A549 (cell line): ENCODE measurements at regions not wholly inside any gene's neighbourhood (a gene's known extent, or its start where the extent isn't known, plus 50 kb on each side); places are given as distances from the start of the nearest gene placed in this dataset.

ENCODE experiments used
- ATAC-seq, 2 experiments: fragments of 200-7000 bp in 1 of 2; fragments of >200 bp in 1 of 2; cut with Nextera tagmentation in 1 of 2; cut with Tn5 transposase in 1 of 2; 3 replicates each; pipeline versions ENCODE4 v1.8.0 to v1.9.1; 2018 to 2020; ENCODE audit warnings: mild to moderate bottlenecking in 1 of 2, moderate library complexity in 1 of 2
- CTCF ChIA-PET: fragments of 300-600 bp; sonication (Branson Sonifier 250); formaldehyde crosslinking; extraction: SDS; loops from one replicate; lab custom pipeline; 2021; ENCODE audit warnings: antibody characterized with exemption, inconsistent platforms; lab: Yijun Ruan, JAX
- POLR2A ChIA-PET: fragments of 350-600 bp; formaldehyde crosslinking; extraction: SDS; loops from one replicate; lab custom pipeline; 2021; ENCODE audit warnings: antibody characterized with exemption, inconsistent platforms; lab: Yijun Ruan, JAX
- DNase-seq, 2 experiments: peaks; one replicate each; pipeline versions ENCODE4 v3.0.0 to v3.0.0-alpha.2; 2011 to 2016; ENCODE audit warnings: low read depth in 1 of 2, low spot score in 1 of 2
- FAIRE-seq: peaks from 2 replicates; lab custom pipeline; 2011; peaks lifted over from hg19 to GRCh38; lab: Jason Lieb, UNC
- H3K27ac ChIP-seq, 2 experiments: fragments of >200 bp; sonication (Bioruptor Twin); formaldehyde crosslinking; 3 replicates each; pipeline ENCODE4 v1.5.1; 2016 to 2017
- H3K4me1 ChIP-seq: fragments of >200 bp; sonication (Bioruptor Twin); formaldehyde crosslinking; 3 replicates; pipeline ENCODE4 v1.6.1; 2016
- H3K4me2 ChIP-seq: fragments of >200 bp; sonication (Bioruptor Twin); formaldehyde crosslinking; 3 replicates; pipeline ENCODE4 v1.6.1; 2016
- H3K4me3 ChIP-seq: fragments of >200 bp; sonication (Bioruptor Twin); formaldehyde crosslinking; 3 replicates; pipeline ENCODE4 v1.5.1; 2016
- H3K9me3 ChIP-seq: fragments of >200 bp; sonication (Bioruptor Twin); formaldehyde crosslinking; 3 replicates; pipeline ENCODE4 v1.6.1; 2016
- BHLHE40 ChIP-seq: IDR thresholded peaks from 2 replicates; pipeline ENCODE4 v1.6.1; 2012; ENCODE audit warnings: low read depth, low read length, inconsistent platforms
- CBX2 ChIP-seq: fragments of 200-600 bp; sonication (generic); IDR thresholded peaks from 2 replicates; pipeline ENCODE4 v1.6.1; 2016; ENCODE audit warnings: low read depth, mild to moderate bottlenecking, borderline replicate concordance
- CBX8 ChIP-seq: fragments of 200-600 bp; sonication (generic); IDR thresholded peaks from 2 replicates; pipeline ENCODE4 v1.6.1; 2016
- CEBPB ChIP-seq, 2 experiments: fragments of >200 bp in 1 of 2; sonication (Bioruptor Twin) in 1 of 2; formaldehyde crosslinking in 1 of 2; IDR thresholded peaks; 2 replicates each; pipeline ENCODE4 v1.6.1; 2012 to 2016
- EHMT2 ChIP-seq: fragments of 200-600 bp; sonication (generic); IDR thresholded peaks from 2 replicates; pipeline ENCODE4 v1.6.1; 2016; ENCODE audit warnings: antibody characterized with exemption, low read depth, mild to moderate bottlenecking, moderate library complexity
- ELK1 ChIP-seq: fragments of 150-350 bp; IDR thresholded peaks from 2 replicates; pipeline ENCODE4 v1.6.1; 2014; ENCODE audit warnings: low read depth, mild to moderate bottlenecking, low read length
- HDAC2 ChIP-seq: fragments of 200-600 bp; sonication (generic); IDR thresholded peaks from 2 replicates; pipeline ENCODE4 v1.6.1; 2016
- HEYL ChIP-seq: fragments of 250-450 bp; sonication (Bioruptor Pico); IDR thresholded peaks from 2 replicates; pipeline ENCODE4 v1.8.0; 2021; ENCODE audit warnings: mild to moderate bottlenecking, moderate library complexity
- HOXA7 ChIP-seq: fragments of 250-450 bp; sonication (Bioruptor Pico); IDR thresholded peaks from 2 replicates; pipeline ENCODE4 v1.5.0; 2020; ENCODE audit warnings: mild to moderate bottlenecking, moderate library complexity
- JUN ChIP-seq, 2 experiments: fragments of >200 bp; sonication (Bioruptor Twin); formaldehyde crosslinking; IDR thresholded peaks; 2 replicates in 1 of 2; 3 replicates in 1 of 2; pipeline ENCODE4 v1.6.1; 2016 to 2017
- MYC ChIP-seq: IDR thresholded peaks from 2 replicates; pipeline ENCODE4 v1.6.1; 2012; ENCODE audit warnings: mild to moderate bottlenecking, inconsistent platforms, low read length, improper control_type of control experiment, borderline replicate concordance
- NFE2L2 ChIP-seq: fragments of 150-350 bp; conservative IDR thresholded peaks from 2 replicates; pipeline ENCODE4 v1.6.1; 2014; ENCODE audit warnings: low read length
- POLR2A ChIP-seq: IDR thresholded peaks from 2 replicates; pipeline ENCODE4 v1.6.1; 2012; ENCODE audit warnings: mild to moderate bottlenecking, low read length
- POLR2AphosphoS2 ChIP-seq: conservative IDR thresholded peaks from 2 replicates; pipeline ENCODE4 v1.6.1; 2012; ENCODE audit warnings: low read length, improper control_type of control experiment, inconsistent platforms
- RCOR1 ChIP-seq: fragments of 150-350 bp; IDR thresholded peaks from 2 replicates; pipeline ENCODE4 v1.6.1; 2014; ENCODE audit warnings: antibody characterized with exemption, low read length, low read depth
- REST ChIP-seq: fragments of 200-600 bp; sonication (generic); IDR thresholded peaks from 2 replicates; pipeline ENCODE4 v1.6.1; 2016; ENCODE audit warnings: antibody characterized with exemption, mild to moderate bottlenecking, moderate library complexity
- RFX5 ChIP-seq: fragments of 450-650 bp; IDR thresholded peaks from 2 replicates; pipeline ENCODE4 v1.7.1; 2014; ENCODE audit warnings: antibody characterized with exemption, mild to moderate bottlenecking, moderate library complexity
- RNF2 ChIP-seq: fragments of 200-600 bp; sonication (generic); IDR thresholded peaks from 2 replicates; pipeline ENCODE4 v1.6.1; 2016; ENCODE audit warnings: low read depth, mild to moderate bottlenecking, antibody characterized with exemption, moderate library complexity, borderline replicate concordance
- SREBF2 ChIP-seq: fragments of 450-650 bp; IDR thresholded peaks from 2 replicates; pipeline ENCODE4 v1.6.1; 2014; ENCODE audit warnings: mild to moderate bottlenecking, moderate library complexity
- TFCP2L1 ChIP-seq: fragments of 250-450 bp; sonication (Bioruptor Pico); IDR thresholded peaks from 2 replicates; pipeline ENCODE4 v1.5.0; 2021; ENCODE audit warnings: mild to moderate bottlenecking
- USF2 ChIP-seq: fragments of 450-650 bp; IDR thresholded peaks from 2 replicates; pipeline ENCODE4 v1.6.1; 2014; ENCODE audit warnings: antibody characterized with exemption
- ZFP36 ChIP-seq: fragments of 450-650 bp; IDR thresholded peaks from 2 replicates; pipeline ENCODE4 v1.6.1; 2014; ENCODE audit warnings: borderline replicate concordance; ENCODE audit not compliant: partially characterized antibody
- ZNF302 ChIP-seq: fragments of 250-450 bp; sonication (Bioruptor Pico); IDR thresholded peaks from 2 replicates; pipeline ENCODE4 v1.9.0; 2021; ENCODE audit warnings: inconsistent platforms, mild to moderate bottlenecking, moderate library complexity
- ZSCAN20 ChIP-seq: fragments of 250-450 bp; sonication (Bioruptor Pico); IDR thresholded peaks from 2 replicates; pipeline ENCODE4 v1.8.0; 2022; ENCODE audit warnings: mild to moderate bottlenecking, moderate library complexity
- WGBS: methylation state at CpG from one replicate; pipeline ENCODE4 v1.1.6; 2017; ENCODE audit errors: missing lambda C conversion rate; 5-methylcytosine and 5-hydroxymethylcytosine counted together
- TF ChIP-seq, protein P1 (sequence below): fragments of >200 bp; sonication (Bioruptor Twin); formaldehyde crosslinking; IDR thresholded peaks from 2 replicates; pipeline ENCODE4 v1.6.1; 2016
- TF ChIP-seq, protein P2 (sequence below): fragments of >200 bp; sonication (Bioruptor Twin); formaldehyde crosslinking; IDR thresholded peaks from 3 replicates; pipeline ENCODE4 v1.6.1; 2016
- TF ChIP-seq, protein P3 (sequence below): fragments of 250-450 bp; sonication (Bioruptor Pico); IDR thresholded peaks from 2 replicates; pipeline ENCODE4 v1.5.0; 2020; ENCODE audit warnings: low read depth, mild to moderate bottlenecking, moderate library complexity

GRCh38 chr20:19071446-19071725, 141.1 kb upstream of the SLC24A3 start (continued):
- TF ChIP-seq REST (no peak), RFX5 (no peak), ZFP36 (no peak), HDAC2 (no peak), POLR2A (no peak), JUN (IDR thresholded peaks at IDR 0.05) (no peak), CBX2 (no peak)
- TF ChIP-seq, protein P1, sequence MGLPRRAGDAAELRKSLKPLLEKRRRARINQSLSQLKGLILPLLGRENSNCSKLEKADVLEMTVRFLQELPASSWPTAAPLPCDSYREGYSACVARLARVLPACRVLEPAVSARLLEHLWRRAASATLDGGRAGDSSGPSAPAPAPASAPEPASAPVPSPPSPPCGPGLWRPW = no peak

DNA sequence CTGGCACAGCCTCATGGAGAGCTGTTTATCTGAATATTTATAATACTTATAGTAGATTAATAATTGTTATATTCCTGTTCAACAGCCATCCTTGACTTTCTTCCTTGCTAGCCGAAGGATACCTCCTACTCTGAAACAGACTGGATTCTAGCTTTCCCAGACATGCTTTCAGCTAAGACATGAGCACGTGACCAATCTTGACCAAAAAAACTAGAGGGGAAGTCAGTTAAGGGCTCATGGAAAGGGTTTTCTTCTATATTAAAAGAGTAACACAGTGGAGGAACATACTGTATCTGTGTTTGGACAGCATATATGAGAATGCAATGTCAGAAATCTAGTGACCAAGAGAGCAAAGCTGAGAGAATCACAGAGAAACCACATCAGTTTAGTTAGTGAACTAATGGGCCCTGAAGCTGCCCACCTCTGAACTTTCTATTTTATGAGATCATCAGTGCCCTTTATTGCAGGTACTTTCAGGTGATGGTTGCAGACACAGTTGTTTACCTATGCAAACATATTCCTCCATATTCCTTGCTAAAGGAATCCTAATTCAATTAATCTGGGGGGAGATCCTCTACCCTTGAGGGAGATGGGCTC, 140.4 kb upstream of the SLC24A3 start:
- ATAC-seq (no peak), DNase-seq (no peak), FAIRE-seq (no peak)
- 5% methylated on average over 2 of the region's 2 CpGs for WGBS
- CTCF ChIA-PET = interaction anchor here (1.0 kb wide), 1 partner anchor 20 kb away, joined by 4 read pairs; no protein-coding TSS in a partner anchor
- Histone ChIP-seq H3K4me3 (no peak overlapping the region), H3K4me1 (no peaks in the 10 kb centered on the region), H3K9me3 (peaks cover 2% of the 10 kb centered on the region; the same call in 2 of the 3 replicates), H3K4me2 (no peak overlapping the region), H3K27ac (no peak overlapping the region)
- no peak for TF ChIP-seq ZNF302
- no peak for TF ChIP-seq SREBF2
- no peak for TF ChIP-seq ELK1
- TF ChIP-seq RFX5 = no peak
- TF ChIP-seq TFCP2L1 (CRISPR knock-in tag) = no peak
- no peak for TF ChIP-seq JUN (IDR thresholded peaks at IDR 0.05)
- TF ChIP-seq, protein P2, sequence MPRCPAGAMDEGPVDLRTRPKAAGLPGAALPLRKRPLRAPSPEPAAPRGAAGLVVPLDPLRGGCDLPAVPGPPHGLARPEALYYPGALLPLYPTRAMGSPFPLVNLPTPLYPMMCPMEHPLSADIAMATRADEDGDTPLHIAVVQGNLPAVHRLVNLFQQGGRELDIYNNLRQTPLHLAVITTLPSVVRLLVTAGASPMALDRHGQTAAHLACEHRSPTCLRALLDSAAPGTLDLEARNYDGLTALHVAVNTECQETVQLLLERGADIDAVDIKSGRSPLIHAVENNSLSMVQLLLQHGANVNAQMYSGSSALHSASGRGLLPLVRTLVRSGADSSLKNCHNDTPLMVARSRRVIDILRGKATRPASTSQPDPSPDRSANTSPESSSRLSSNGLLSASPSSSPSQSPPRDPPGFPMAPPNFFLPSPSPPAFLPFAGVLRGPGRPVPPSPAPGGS = no peak
- no peak for TF ChIP-seq USF2
- no peak for TF ChIP-seq POLR2AphosphoS2
- no peak for TF ChIP-seq NFE2L2
- POLR2A ChIA-PET = no interaction called here

GRCh38 chr20:19072988-19073387, 139.5 kb upstream of the SLC24A3 start:
- peaks cover 1% of the 10 kb centered on the region; the same call in 2 of the 3 replicates for H3K9me3 ChIP-seq
- DNase-seq (no peak), FAIRE-seq (no peak), ATAC-seq (no peak)
- no peak overlapping the region for H3K4me2 ChIP-seq
- CTCF ChIA-PET = interaction anchor here (0.6 to 1.2 kb wide), 2 partner anchors 10 to 613 kb away, joined by 3 to 4 read pairs; no protein-coding TSS in a partner anchor
- POLR2A ChIA-PET = no interaction called here
- H3K4me1 ChIP-seq = no peaks in the 10 kb centered on the region
- H3K27ac ChIP-seq = no peak overlapping the region
- no peak overlapping the region for H3K4me3 ChIP-seq
- 5% methylated on average over 5 of the region's 5 CpGs for WGBS
- TF ChIP-seq BHLHE40 (no peak), HEYL (CRISPR knock-in tag) (no peak), EHMT2 (no peak), CEBPB (IDR thresholded peaks at IDR 0.05) (no peak), MYC (no peak), CBX8 (no peak), HOXA7 (no peak), RCOR1 (no peak), TFCP2L1 (CRISPR knock-in tag) (no peak), RNF2 (no peak), POLR2AphosphoS2 (no peak), ZSCAN20 (CRISPR knock-in tag) (no peak)
- TF ChIP-seq, protein P2 = no peak
- TF ChIP-seq, protein P3, sequence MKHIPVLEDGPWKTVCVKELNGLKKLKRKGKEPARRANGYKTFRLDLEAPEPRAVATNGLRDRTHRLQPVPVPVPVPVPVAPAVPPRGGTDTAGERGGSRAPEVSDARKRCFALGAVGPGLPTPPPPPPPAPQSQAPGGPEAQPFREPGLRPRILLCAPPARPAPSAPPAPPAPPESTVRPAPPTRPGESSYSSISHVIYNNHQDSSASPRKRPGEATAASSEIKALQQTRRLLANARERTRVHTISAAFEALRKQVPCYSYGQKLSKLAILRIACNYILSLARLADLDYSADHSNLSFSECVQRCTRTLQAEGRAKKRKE (CRISPR knock-in tag) = no peak
